NCI-H446 (cell line): ENCODE measurements at regions not wholly inside any gene's neighbourhood (a gene's known extent, or its start where the extent isn't known, plus 50 kb on each side); places are given as distances from the start of the nearest gene placed in this dataset.
A peak's percentile ranks its signal among the peaks of the same experiment; 100 is the strongest.
"Not testable (repeated sequence)": the region's sequence is repeated elsewhere in the genome, so short reads cannot be mapped to it uniquely, and the experiment has no call there.

Source experiments
- DNase-seq, 2 experiments: peaks; one replicate each; lab custom pipeline; 2025; lab: John Stamatoyannopoulos, UW

DNA sequence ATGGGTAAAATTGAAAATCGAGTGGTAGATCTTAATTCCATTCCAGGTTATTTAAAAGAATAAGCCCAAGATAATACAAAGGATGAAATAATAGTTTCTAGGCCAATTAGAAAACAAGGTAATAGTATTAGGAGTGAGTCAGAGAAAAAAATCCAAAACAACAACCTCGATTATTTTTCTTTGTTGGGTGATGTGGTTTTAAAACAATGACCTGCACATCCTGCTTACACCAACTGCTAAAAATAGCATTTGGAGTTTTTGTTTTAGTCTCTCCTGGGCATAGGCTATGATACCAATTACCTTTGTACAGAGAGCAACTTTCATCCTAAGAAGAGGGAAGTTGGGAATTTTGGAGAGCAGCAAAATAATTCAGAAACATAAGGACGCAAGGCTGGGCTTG, 101.7 kb upstream of the MYO10 start:
- no peak for DNase-seq

DNA sequence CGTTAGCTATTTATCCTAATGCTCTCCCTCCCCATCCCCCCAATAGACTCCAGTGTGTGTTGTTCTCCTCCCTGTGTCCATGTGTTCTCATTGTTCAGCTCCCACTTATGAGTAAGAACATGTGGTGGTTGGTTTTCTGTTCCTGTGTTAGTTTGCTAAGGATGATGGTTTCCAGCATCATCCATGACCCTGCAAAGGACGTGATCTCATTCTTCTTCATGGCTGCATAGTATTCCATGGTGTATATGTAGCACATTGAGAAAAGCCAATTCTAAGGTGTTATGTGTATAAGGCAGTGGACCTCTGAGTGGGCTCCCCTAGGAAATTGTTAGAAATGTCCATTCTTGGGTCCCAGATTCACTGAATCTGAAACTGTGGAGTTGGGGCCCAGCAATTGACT, 103.1 kb upstream of the MYO10 start:
- DNase-seq = no peak

DNA sequence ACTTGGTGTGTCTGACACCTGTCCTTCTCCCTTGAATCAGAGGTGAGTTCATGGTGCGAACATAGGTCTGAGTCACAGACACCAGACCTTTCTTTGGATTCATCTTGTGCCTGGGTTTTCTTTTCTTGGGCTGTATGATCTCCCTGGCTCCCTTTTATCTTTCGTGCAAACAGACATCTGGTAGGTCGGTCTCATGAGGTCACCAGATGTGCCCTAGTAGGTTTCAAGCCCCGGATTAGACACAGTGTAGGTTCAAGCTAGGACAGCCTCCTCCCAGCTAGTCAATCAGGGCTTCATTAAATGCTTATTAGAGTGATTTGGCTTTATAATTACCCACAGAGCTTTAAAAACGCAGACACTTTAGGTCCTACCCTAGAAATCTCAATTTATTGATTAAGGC, 106.0 kb upstream of the MYO10 start:
- DNase-seq = no peak

DNA sequence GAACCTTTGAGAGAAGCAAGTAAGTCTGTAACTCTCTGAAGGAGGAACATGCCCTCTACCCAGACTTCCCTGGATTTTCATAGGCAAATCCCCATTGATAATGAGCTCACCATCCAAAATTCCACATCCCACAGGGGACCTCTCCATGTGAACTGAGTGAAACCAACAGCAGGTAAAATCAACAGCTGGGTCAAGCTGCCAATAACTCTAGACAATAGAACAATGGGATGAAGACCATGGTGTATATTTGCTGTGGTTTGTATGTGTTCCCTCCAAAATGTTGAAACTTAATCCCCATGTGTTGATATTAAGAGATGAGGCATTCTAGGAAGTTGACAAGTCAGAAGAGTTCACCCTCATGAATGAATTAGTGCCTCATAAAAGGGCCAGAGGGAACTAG, 110.2 kb upstream of the MYO10 start:
- no peak for DNase-seq

DNA sequence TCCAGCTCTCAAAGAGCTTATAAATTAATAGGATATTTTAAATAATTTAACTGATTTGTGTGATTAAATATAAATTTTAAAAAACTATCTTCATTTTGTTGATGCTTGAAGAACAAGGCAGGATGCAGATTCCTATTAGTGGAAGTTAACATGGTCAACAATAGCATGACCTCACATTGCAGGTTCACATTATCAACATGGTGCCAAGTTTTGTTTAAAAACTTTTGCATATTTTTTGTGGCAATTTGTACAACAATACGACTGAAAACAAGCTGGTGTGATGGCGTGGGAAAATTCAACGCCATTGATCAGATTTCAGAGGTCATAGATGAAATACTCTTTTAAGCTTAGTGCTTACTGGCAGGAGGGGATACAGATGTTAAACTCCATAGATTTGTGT, 114.1 kb upstream of the MYO10 start:
- DNase-seq = no peak

DNA sequence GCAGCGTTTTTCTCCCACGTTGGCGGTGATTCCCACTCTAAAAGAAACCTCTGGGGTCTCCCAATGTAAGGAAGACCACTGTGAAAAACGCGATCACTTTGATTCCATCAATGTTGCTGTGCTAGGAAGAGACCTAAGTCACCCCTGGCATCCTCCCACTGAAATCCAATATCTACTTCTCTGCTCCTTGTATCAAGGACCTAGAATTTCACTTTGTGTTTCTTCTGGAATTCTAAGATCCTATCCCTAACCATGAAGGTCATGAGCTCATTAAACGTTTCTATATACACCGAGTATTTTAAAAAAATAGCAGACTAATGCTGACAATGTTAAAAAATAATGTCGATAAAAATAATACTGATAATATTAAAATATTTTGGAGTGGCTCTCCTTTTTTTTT, 118.8 kb upstream of the MYO10 start:
- DNase-seq = no peak

DNA sequence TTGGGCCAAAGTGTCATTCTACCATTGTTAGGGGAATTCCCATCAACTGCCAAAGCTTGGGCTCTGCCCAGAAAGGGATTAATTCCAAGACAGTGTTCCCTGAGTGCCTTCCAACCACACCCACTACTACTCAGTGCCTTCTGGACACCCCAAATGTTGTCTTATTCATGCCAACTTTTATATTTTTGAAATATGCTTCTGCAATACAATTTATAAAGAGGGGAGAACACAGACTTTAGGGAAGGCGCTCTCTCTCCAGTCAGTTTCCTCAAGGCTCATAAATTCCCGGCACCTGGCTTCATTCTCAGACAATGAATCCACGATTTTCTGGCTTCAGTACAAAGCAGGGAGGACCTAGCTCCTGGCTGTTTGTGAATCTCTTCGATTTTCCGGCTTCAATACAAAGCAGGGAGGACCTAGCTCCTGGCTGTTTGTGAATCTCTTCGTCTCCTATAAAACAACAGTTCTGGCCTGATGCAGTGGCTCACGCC, 120.1 kb upstream of the MYO10 start:
- DNase-seq = peak; percentile 96 to 98

DNA sequence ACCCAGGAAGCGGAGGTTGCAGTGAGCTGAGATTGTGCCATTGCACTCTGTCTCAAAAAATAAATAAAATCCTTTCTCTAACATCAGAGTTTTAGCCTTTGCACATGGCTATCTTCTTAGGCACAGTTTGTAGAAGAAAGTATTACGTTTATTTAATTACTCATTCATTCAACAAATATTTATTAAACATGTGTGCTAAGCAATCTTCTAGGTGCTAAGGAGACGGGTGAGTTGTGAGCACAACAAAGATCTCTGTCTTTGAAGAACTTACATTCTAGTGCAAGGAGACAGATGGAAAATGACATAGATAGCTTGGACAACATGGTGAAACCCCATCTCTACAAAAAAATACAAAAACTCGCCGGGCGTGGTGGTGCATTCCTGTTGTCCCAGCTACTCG, 122.3 kb upstream of the MYO10 start:
- no peak for DNase-seq

DNA sequence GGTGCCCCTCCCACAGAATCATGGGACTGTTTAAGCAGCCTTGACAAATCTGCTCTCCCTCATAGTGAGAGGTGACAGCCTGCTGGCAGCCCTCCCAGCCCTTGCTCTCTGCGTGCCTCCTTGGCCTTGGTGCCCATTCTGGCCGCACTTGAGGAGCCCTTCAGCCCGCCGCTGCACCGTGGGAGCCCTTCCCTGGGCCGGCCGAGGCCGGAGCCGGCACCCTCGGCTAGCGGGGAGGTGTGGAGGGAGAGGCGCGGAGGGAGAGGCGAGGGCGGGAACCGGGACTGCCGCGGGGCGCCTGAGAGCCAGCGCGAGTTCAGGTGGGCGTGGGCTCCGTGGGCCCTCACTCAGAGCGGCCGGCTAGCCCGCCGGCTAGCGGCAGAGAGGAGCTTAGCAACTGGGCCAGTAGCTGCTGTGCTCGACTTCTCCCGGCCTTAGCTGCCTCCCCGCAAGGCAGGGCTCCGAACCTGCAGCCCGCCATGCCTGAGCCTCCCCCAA, 125.9 kb upstream of the MYO10 start:
- DNase-seq = no peak

DNA sequence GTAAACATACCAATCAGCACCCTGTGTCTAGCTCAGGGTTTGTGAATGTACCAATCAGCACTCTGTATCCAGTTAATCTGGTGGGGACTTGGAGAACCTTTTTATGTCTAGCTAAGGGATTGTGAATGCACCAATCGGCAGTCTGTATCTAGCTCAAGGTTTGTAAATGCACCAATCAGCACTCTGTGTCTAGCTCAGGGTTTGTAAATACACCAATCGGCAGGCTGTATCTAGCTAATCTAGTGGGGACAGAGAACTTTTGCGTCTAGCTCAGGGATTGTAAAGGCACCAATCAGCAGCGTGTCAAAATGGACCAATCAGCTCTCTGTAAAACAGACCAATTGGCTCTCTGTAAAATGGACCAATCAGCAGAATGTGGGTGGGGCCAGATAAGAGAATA, 126.7 kb upstream of the MYO10 start:
- DNase-seq = not testable (repeated sequence)

DNA sequence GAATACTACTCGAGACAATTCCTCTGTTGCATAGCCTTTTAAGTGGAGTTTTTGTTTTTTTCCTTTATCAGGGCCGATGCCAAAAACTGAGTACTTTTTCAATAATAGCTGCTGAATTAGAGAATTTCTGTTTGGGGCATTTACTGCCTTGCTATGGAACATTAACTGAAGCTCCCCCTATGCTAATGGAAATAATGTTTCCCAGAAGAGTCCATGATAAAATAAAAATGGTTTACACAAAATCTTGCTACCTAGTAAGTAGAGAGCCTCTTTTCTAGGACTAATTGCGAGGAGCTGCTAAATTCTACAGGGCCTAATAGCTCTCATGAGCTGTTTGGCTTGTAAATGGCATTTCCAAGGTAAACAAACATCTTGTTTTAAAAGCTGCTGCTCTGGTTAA, 128.2 kb upstream of the MYO10 start:
- no peak for DNase-seq

DNA sequence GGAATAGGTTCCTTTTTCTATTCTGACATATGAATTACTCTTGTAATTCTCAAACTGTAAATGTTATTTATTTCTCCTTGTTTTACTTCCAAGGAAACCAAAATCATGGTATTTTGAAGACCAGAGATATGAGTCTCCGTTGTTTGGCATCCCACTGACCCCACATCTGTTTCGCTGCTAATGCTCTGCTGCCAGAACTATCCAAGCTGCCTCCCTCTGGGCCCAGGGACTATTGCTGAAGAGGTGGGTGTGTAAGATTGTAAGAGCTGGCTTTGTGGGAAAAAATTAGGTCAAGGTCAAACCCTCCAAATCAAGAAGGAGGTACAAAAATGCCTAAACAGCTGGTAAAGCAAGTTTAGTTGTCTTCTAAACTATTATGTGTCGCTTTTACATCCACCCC, 129.4 kb upstream of the MYO10 start:
- peak in 1 of 2 experiments; percentile 33 for DNase-seq

DNA sequence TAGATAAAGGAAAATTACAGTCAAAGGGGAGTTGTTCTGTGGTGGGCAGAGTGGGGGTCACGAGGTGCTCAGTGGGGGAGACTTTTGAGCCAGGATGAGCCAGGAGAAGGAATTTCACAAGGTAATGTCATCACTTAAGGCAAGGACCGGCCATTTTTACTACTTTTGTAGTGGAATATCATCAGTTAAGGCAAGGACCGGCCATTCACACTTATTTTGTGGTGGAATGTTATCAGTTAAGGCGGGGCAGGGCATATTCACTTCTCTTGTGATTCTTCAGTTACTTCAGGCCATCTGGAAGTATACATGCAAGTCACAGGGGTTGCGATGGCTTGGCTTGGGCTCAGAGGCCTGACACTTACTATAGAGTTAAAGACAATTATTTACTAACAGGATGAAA, 129.9 kb upstream of the MYO10 start:
- DNase-seq = not testable (repeated sequence)

DNA sequence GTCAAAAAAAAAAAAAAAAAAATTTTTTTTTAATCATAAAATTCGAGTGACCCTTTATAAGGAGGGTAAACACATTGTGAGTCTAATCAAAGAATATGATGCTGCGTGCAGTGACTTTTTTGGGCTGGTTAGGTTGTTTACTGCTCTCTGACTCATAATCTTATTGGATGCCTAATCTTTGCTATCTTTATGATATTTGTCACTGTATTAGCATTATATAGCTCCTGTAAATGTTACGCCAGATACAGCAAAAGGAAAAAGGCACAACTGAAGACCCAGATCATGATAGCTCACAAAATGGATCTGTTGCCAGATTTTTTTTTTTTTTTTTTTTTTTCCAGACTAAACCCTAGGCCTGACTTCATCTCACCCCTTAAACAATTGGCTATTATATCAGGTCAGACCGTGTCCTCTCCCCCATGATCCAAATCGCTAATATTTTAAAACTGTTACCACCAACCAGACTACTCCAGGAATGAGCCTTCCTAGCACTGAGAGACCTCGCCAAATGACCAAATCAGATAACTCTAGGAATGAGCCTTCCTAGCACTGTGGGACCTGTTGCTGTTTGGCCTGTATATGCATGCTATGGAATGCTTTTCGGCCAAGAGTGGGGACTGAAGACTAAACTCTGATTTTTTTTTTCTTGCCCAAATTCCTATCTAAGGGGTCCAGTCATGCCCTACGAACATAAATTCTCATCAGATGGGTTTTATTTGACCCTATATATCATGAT, 131.7 kb upstream of the MYO10 start:
- DNase-seq = no peak

DNA sequence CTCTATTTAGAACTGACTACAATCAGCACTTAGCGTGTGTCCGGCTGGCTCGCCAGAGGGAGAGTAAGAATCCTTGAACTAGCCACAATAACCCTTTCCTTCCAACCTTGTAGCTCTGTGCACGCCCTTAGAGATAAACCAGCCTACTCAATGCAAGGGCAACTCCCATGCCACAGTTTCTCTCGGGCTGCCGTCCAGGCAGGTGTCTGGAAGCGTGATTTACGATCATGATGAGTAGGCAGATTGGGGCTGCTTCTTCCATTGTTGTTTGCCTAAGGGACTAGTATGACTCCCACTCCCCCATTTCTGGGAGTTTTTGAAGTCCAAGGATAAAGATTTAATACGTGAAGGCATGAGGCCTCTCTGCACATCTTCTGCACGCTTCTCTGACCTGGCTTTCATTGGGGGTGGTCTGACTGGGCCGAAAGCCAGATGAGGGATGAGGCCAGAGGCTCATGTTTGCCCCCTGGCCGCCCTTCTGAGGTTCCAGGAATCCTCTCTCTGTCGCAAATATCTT, 134.0 kb upstream of the MYO10 start:
- peak; percentile 56 to 84 for DNase-seq

DNA sequence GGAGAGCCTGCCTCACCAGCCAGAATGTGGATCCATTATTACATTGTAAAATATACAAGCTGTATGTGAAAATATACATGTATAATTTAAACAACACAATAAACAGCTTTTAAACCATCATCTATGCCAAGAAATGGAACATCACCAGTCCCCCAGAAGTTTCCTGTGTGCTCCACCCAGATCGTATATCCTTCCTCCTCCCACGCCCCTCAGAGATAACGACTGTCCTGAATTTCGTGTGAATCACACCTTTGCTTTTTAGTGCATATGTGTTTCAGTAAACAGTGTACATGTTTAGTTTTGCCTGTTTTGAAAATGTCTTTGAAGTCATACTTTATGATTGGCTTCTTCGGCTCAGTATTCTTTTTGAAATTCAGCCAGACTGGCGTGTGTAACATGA, 134.6 kb upstream of the MYO10 start:
- DNase-seq = no peak

DNA sequence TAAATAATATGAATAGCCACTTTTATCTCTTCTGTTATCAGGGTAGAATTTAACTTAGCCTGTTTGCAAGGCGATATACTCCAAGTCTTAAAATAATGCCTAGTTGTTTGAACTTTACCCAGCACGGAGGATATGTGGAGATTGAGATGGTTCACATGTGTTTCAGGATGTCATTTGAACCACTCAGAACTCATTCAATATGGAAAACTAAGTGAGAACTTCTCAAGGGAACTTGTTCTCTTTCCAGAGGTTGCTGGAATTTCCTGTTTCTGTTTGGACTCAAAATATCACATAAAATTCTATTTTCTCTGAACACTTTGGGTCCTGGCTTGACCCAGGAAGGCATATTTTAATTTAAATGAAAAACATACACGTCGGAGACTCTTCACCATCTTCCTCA, 139.1 kb upstream of the MYO10 start:
- no peak for DNase-seq

DNA sequence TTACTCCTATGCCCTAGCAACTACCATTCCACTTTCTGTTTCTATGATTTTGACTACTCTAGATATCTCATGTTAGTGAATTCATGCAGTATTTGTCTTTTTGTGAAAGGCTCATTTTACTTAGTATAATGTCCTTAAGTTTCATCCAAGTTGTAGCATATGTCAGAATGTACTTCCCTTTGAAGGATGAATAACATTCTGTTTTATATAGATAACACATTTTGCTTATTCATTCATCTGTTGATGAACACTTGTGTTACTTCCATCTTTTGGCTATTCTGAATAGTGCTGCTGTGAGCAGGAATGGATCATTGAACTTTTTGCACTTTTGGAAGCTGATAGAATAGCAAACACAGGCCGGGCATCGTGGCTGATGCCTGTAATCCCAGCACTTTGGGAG, 140.2 kb upstream of the MYO10 start:
- DNase-seq = no peak

DNA sequence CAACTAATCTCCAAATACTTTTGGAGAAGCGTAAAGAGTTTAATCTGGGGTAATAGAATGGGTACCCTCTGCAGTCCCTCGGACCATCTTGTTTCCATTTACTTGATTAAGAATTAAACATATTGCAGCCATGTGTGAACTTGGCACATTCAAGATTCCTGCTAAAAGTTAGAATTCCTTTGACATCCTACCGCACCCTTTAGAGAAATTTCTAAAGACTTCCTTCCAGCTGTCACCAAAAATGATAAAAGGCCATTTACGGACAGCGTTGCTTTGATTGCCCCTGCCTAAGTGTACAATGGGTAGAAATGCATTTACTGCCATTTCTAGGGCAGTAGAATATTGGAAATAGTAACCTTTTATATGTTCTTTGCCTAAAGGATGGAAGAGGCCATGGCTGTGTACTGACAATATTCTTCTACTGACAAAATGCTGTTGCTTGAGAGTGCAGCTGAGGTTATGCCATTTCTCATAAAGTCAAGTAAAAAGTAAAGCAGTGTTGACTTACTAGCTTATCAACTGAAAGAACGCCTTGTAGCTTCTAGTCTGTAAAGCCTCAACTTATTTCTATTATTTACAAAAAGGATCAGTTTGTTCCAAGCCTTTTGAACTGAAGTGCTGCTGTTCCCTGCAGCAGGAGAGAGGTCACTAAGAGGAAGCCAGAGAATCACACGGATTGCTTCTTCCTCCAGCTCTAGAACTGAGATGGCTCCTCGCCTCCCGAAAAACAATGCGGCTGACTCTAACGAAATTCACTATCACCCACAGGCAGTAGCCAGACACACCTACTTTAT, 139.8 kb upstream of the BASP1 start:
- DNase-seq = no peak

DNA sequence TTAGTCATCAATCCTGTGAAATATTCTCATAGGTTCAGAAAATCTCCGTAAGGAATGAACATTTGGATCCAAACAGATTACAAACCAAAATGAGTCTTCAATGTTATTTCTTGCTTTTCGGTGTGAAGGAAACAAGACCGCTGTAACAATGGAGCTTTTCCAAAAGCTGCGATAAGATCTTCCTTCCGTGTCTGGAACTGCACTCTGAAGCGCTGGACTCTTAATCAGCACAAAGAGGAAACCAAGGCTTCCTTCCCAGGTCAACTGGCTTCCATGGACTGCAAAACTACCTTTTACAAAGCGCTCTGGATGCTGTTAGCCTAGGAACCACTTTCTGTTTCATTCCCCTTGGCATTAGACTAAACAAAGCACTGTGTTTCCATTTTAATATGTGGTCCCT, 137.9 kb upstream of the BASP1 start:
- DNase-seq = no peak

DNA sequence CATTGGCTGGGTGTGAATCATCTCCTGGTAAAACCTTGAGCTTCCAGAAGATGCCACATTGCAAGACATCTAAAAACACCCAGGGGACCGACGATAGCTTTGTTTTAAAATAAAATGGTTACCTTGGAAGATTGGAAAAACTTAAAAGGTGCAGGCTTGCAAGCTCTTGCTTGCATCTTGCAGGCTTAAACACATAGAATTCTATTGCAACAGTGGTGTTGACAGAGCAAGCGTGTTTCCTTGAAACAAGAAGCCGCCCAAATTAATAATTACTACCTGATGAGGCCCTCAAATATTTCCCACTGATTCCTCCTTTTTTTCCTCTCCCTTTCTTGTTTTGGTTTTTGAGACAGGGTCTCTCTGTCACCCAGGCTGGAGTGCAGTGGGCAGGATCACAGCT, 137.1 kb upstream of the BASP1 start:
- no peak for DNase-seq

DNA sequence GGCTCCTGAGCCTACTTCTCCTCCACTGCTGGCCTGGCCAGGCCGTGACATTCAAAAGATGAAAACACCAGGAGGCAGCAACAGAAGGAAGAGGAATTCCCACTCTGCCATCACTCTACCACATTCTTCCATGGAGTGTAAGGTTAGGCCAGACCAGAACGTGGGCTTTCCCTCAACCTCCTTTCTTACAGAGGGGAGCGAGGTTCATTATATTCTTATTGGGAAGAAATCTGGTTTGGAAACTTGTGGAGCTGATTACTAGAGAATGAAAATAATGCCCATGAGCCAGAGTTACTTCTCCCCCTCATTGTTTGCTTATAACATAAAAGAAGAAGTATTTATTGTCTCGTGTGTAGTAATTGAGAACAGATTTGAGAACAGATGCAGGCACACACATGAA, 136.3 kb upstream of the BASP1 start:
- DNase-seq = no peak

DNA sequence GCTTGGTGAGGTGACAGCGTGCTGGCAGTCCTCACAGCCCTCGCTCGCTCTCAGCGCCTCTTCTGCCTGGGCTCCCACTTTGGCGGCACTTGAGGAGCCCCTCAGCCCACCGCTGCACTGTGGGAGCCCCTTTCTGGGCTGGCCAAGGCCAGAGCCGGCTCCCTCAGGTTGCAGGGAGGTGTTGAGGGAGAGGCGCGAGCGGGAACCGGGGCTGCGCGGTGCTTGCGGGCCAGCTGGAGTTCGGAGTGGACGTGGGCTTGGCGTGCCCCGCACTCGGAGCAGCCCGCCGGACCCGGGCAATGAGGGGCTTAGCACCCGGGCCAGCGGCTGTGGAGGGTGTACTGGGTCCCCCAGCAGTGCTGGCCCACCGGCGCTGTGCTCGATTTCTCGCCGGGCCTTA, 134.2 kb upstream of the BASP1 start:
- DNase-seq = not testable (repeated sequence)
